K562 (cell line): ENCODE measurements at regions not wholly inside any gene's neighbourhood (a gene's known extent, or its start where the extent isn't known, plus 50 kb on each side); places are given as distances from the start of the nearest gene placed in this dataset.

Experiments
- ATAC-seq: fragments of 200-7000 bp; cut with Tn5 transposase; 3 replicates; pipeline ENCODE4 v1.9.1; 2020; ENCODE audit warnings: moderate library complexity
- BruUV-seq: library from RNA; stranded (reverse); fragments of 400-500 nt; replicated peaks from 2 replicates; lab custom pipeline; 2021; lab: Mats Ljungman, UMichigan
- CTCF ChIA-PET: fragments of 300-600 bp; formaldehyde crosslinking; extraction: SDS; loops from one replicate; lab custom pipeline; 2021; ENCODE audit warnings: low intra/inter-chr PET ratio; lab: Yijun Ruan, JAX
- POLR2A ChIA-PET: fragments of 300-600, 350-650 bp; sonication (Branson Sonifier 250); formaldehyde crosslinking; extraction: SDS; loops from one replicate; lab custom pipeline; 2021; ENCODE audit warnings: antibody characterized with exemption, inconsistent platforms; lab: Yijun Ruan, JAX
- DNase-seq, 4 experiments: peaks; one replicate each; pipeline versions ENCODE4 v3.0.0 to v3.0.0-alpha.2; 2011 to 2018; ENCODE audit warnings: low spot score in 3 of 4, mixed read lengths in 3 of 4; ENCODE audit errors: extremely low read depth in 1 of 4
- FAIRE-seq: peaks from 2 replicates; lab custom pipeline; 2011; peaks lifted over from hg19 to GRCh38; lab: Jason Lieb, UNC
- H2AFZ ChIP-seq: 2 replicates; pipeline ENCODE4 v1.6.0; 2011; ENCODE audit warnings: low read depth, low read length, control low read depth, inconsistent platforms
- H3K27ac ChIP-seq: fragments of 200-600 bp; 3 replicates; pipeline ENCODE4 v1.8.0; 2011; ENCODE audit warnings: low read depth, mild to moderate bottlenecking, control low read depth, inconsistent platforms, low read length, moderate library complexity, mixed read lengths; ENCODE audit errors: extremely low read depth
- H3K27me3 ChIP-seq, 2 experiments: fragments of 300-600 bp in 1 of 2; 2 replicates in 1 of 2; 3 replicates in 1 of 2; pipeline versions ENCODE4 v1.6.0 to v1.8.0; 2011; ENCODE audit warnings: inconsistent platforms in 2 of 2, low read length in 2 of 2, mild to moderate bottlenecking in 1 of 2, mixed read lengths in 1 of 2, moderate library complexity in 1 of 2; ENCODE audit not compliant: control insufficient read depth in 2 of 2, insufficient read depth in 2 of 2
- H3K36me3 ChIP-seq: fragments of 300-600 bp; 3 replicates; pipeline ENCODE4 v1.8.0; 2011; ENCODE audit warnings: mild to moderate bottlenecking, low read length, inconsistent platforms; ENCODE audit not compliant: control insufficient read depth, insufficient read depth
- H3K4me1 ChIP-seq, 2 experiments: fragments of 200-600 bp in 1 of 2; replicated peaks in 1 of 2; 2 replicates in 1 of 2; 3 replicates in 1 of 2; pipeline versions ENCODE4 v1.5.1 to v1.8.0; 2011; ENCODE audit warnings: inconsistent platforms in 2 of 2, low read length in 2 of 2, mild to moderate bottlenecking in 1 of 2, mixed read lengths in 1 of 2, moderate library complexity in 1 of 2; ENCODE audit not compliant: control insufficient read depth in 2 of 2, insufficient read depth in 2 of 2
- H3K4me2 ChIP-seq: 2 replicates; pipeline ENCODE4 v1.6.1; 2011; ENCODE audit warnings: low read length, control low read depth, inconsistent platforms, mixed read lengths; ENCODE audit not compliant: insufficient read depth
- H3K4me3 ChIP-seq: fragments of 200-600 bp; sonication (generic), shearing (Covaris generic); 2 replicates; pipeline ENCODE4 v1.5.1; 2016; ENCODE audit warnings: control low read depth, inconsistent platforms
- H3K79me2 ChIP-seq: fragments of 200-600 bp; 3 replicates; pipeline ENCODE4 v1.8.0; 2011; ENCODE audit warnings: low read length, inconsistent platforms; ENCODE audit not compliant: control insufficient read depth, insufficient read depth
- H3K9ac ChIP-seq, 2 experiments: 2 replicates each; pipeline versions ENCODE4 v1.6.0 to v1.6.1; 2011; ENCODE audit warnings: low read depth in 2 of 2, low read length in 2 of 2, control low read depth in 1 of 2, inconsistent platforms in 1 of 2, mild to moderate bottlenecking in 1 of 2, mixed read lengths in 1 of 2; ENCODE audit not compliant: insufficient read depth in 1 of 2
- H3K9me1 ChIP-seq: one replicate; pipeline ENCODE4 v1.6.0; 2011; ENCODE audit warnings: inconsistent platforms, mild to moderate bottlenecking, low read length, moderate library complexity; ENCODE audit not compliant: control insufficient read depth, insufficient read depth
- H3K9me3 ChIP-seq: replicated peaks from 2 replicates; pipeline ENCODE4 v1.5.1; 2011; ENCODE audit warnings: low read depth, low read length, inconsistent platforms; ENCODE audit not compliant: control insufficient read depth, insufficient read depth
- H4K20me1 ChIP-seq: replicated peaks from 2 replicates; pipeline ENCODE4 v1.6.1; 2011; ENCODE audit warnings: low read length, inconsistent platforms, mixed read lengths; ENCODE audit not compliant: control insufficient read depth, insufficient read depth
- BRD9 ChIP-seq: fragments of 450-650 bp; IDR thresholded peaks from 2 replicates; pipeline ENCODE4 v1.6.1; 2018; ENCODE audit warnings: low read depth; ENCODE audit not compliant: partially characterized antibody
- DNMT1 ChIP-seq: fragments of 450-650 bp; IDR thresholded peaks from 2 replicates; pipeline ENCODE4 v1.6.1; 2016; ENCODE audit warnings: antibody characterized with exemption, mild to moderate bottlenecking
- EP300 ChIP-seq: IDR thresholded peaks from 2 replicates; pipeline ENCODE4 v1.6.1; 2012; ENCODE audit warnings: low read length, improper control_type of control experiment
- ESRRA ChIP-seq: fragments of 450-650 bp; IDR thresholded peaks from 2 replicates; pipeline ENCODE4 v1.6.1; 2014; ENCODE audit warnings: low read depth, mild to moderate bottlenecking, moderate library complexity, borderline replicate concordance
- FUS ChIP-seq: fragments of 200-400 bp; formaldehyde crosslinking; optimal IDR thresholded peaks from 2 replicates; pipeline ENCODE3; 2017; ENCODE audit warnings: low read depth, low read length
- GABPB2 ChIP-seq: fragments of 250-450 bp; sonication (Bioruptor Pico); conservative IDR thresholded peaks from 2 replicates; pipeline ENCODE4 v1.5.1; 2021; ENCODE audit warnings: mild to moderate bottlenecking
- HDAC6 ChIP-seq: IDR thresholded peaks from 2 replicates; pipeline ENCODE4 v1.6.1; 2012; ENCODE audit warnings: low read depth, mild to moderate bottlenecking, control low read depth, inconsistent platforms, low read length, moderate library complexity
- KDM2B ChIP-seq: fragments of 250-450 bp; sonication (Bioruptor Pico); IDR thresholded peaks from 2 replicates; pipeline ENCODE4 v1.8.0; 2021; ENCODE audit warnings: mild to moderate bottlenecking, moderate library complexity
- MCM3 ChIP-seq: fragments of 450-650 bp; IDR thresholded peaks from 2 replicates; pipeline ENCODE4 v1.6.1; 2016
- NFIX ChIP-seq: fragments of 250-450 bp; sonication (Bioruptor Pico); IDR thresholded peaks from 2 replicates; pipeline ENCODE4 v1.4.0; 2020; ENCODE audit warnings: low read depth, mild to moderate bottlenecking, moderate library complexity
- POLR2G ChIP-seq: fragments of 200-400 bp; formaldehyde crosslinking; IDR thresholded peaks from 2 replicates; pipeline ENCODE4 v1.6.1; 2017; ENCODE audit warnings: low read depth, mild to moderate bottlenecking, antibody characterized with exemption, low read length, moderate library complexity
- SNIP1 ChIP-seq: fragments of 450-650 bp; IDR thresholded peaks from 2 replicates; pipeline ENCODE4 v1.7.1; 2017; ENCODE audit warnings: low read depth, mild to moderate bottlenecking
- WGBS: fragments of 100-300 bp; shearing (Covaris generic); methylation state at CpG from one replicate; pipeline ENCODE4 v1.1.6; 2016; ENCODE audit warnings: low coverage, mixed read lengths; ENCODE audit not compliant: insufficient coverage; ENCODE audit errors: missing lambda C conversion rate; 5-methylcytosine and 5-hydroxymethylcytosine counted together
- in situ Hi-C: fragments of 300-500 bp; cut with MboI; formaldehyde crosslinking; loops from 4 replicates; pipeline ENCODE4 v1.15.0; 2018; ENCODE audit warnings: inconsistent platforms, mixed read lengths
- intact Hi-C: fragments of 100-400 bp; cut with micrococcal nuclease; formaldehyde crosslinking; loops from 2 replicates; pipeline ENCODE4 v1.14.2; 2022
- TF ChIP-seq, protein P1 (sequence below): fragments of 250-450 bp; sonication (Bioruptor Pico); IDR thresholded peaks from 2 replicates; pipeline ENCODE4 v1.4.0; 2020; ENCODE audit warnings: mild to moderate bottlenecking, moderate library complexity
- TF ChIP-seq, protein P2 (sequence below): sonication (generic); formaldehyde crosslinking; IDR thresholded peaks from 2 replicates; pipeline ENCODE4 v1.8.1; 2023; ENCODE audit warnings: mild to moderate bottlenecking, missing genetic modification reagents
- TF ChIP-seq, protein P3 (sequence below): sonication (generic); IDR thresholded peaks from 2 replicates; pipeline ENCODE4 v1.6.1; 2016

DNA sequence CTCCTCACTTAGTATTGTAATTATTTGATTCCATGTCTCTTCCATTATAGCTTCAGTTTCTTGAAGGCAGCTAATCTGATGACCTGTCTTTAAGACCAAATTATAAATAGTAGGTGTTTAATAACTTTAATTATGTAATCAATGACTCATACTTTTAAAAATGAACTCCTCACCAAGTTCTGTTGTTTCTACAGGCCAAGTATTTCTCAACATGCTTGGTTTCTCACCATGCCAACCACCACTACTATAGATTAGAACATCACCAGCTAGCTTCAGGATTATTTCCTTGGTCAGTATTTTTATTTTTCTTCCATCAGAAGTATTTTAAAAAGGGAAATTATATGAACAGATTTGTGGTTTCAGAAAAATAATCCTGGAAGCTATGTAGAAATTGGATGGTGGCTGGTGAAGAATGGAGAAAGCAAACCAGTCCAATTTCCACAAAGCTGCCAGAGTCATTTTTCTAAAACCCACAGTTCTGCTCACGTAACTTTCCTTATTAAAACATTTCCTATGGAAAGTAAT, 237.7 kb upstream of the DACH1 start (continued):
- TF ChIP-seq, protein P1, sequence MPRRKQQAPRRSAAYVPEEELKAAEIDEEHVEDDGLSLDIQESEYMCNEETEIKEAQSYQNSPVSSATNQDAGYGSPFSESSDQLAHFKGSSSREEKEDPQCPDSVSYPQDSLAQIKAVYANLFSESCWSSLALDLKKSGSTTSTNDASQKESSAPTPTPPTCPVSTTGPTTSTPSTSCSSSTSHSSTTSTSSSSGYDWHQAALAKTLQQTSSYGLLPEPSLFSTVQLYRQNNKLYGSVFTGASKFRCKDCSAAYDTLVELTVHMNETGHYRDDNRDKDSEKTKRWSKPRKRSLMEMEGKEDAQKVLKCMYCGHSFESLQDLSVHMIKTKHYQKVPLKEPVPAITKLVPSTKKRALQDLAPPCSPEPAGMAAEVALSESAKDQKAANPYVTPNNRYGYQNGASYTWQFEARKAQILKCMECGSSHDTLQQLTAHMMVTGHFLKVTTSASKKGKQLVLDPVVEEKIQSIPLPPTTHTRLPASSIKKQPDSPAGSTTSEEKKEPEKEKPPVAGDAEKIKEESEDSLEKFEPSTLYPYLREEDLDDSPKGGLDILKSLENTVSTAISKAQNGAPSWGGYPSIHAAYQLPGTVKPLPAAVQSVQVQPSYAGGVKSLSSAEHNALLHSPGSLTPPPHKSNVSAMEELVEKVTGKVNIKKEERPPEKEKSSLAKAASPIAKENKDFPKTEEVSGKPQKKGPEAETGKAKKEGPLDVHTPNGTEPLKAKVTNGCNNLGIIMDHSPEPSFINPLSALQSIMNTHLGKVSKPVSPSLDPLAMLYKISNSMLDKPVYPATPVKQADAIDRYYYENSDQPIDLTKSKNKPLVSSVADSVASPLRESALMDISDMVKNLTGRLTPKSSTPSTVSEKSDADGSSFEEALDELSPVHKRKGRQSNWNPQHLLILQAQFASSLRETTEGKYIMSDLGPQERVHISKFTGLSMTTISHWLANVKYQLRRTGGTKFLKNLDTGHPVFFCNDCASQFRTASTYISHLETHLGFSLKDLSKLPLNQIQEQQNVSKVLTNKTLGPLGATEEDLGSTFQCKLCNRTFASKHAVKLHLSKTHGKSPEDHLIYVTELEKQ = no peak
- TF ChIP-seq, protein P2, sequence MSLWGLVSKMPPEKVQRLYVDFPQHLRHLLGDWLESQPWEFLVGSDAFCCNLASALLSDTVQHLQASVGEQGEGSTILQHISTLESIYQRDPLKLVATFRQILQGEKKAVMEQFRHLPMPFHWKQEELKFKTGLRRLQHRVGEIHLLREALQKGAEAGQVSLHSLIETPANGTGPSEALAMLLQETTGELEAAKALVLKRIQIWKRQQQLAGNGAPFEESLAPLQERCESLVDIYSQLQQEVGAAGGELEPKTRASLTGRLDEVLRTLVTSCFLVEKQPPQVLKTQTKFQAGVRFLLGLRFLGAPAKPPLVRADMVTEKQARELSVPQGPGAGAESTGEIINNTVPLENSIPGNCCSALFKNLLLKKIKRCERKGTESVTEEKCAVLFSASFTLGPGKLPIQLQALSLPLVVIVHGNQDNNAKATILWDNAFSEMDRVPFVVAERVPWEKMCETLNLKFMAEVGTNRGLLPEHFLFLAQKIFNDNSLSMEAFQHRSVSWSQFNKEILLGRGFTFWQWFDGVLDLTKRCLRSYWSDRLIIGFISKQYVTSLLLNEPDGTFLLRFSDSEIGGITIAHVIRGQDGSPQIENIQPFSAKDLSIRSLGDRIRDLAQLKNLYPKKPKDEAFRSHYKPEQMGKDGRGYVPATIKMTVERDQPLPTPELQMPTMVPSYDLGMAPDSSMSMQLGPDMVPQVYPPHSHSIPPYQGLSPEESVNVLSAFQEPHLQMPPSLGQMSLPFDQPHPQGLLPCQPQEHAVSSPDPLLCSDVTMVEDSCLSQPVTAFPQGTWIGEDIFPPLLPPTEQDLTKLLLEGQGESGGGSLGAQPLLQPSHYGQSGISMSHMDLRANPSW = no peak
- TF ChIP-seq POLR2G = no peak

DNA sequence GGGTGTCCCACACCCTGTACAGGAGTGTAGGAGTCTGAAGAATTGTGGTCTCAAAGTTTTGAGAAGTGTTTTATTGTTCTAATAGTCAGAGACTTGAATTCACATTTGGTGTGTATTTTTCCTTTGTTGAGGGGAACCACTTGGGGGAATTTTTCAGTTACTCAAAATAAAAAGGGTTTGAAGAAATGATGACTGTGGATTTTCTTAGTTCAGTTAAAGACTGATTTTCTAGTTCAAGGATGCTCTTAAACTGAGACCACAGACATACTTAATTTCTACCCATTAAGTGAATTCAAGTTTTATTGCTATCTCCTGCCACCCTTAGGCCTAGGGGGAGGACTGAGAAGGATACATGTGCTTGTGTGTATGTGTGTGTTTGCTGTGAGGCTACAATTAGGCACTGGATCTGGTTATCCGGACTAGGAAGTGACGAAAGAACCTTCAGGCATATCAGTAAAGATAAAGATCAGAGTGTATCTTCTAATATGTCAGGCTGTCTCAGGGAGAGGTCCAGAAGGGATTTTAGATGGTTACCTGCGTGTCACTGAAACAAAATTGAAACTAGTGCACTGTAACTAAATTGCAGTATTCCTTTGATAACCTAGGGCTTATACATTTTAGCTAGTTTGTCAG, 234.9 kb upstream of the DACH1 start:
- no peak for DNase-seq
- no peak for TF ChIP-seq GABPB2 (CRISPR knock-in tag)
- no peak for TF ChIP-seq DNMT1
- no peak for TF ChIP-seq NFIX
- no peak for TF ChIP-seq SNIP1
- no peak for TF ChIP-seq EP300
- TF ChIP-seq FUS = no peak
- TF ChIP-seq BRD9 = no peak
- no peak for TF ChIP-seq ESRRA
- TF ChIP-seq, protein P3, sequence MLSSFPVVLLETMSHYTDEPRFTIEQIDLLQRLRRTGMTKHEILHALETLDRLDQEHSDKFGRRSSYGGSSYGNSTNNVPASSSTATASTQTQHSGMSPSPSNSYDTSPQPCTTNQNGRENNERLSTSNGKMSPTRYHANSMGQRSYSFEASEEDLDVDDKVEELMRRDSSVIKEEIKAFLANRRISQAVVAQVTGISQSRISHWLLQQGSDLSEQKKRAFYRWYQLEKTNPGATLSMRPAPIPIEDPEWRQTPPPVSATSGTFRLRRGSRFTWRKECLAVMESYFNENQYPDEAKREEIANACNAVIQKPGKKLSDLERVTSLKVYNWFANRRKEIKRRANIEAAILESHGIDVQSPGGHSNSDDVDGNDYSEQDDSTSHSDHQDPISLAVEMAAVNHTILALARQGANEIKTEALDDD = no peak
- no peak for TF ChIP-seq MCM3
- no peak for TF ChIP-seq HDAC6
- no peak for TF ChIP-seq KDM2B (CRISPR knock-in tag)
- TF ChIP-seq, all 486 proteins: peak for 0
- no peaks in the 10 kb centered on the region for H3K4me1 ChIP-seq
- H2AFZ ChIP-seq = no peak overlapping the region
- H3K27me3 ChIP-seq = no peaks in the 10 kb centered on the region
- no peaks in the 10 kb centered on the region for H3K79me2 ChIP-seq
- FAIRE-seq (no peak), ATAC-seq (no peak)
- no peak overlapping the region for H3K27ac ChIP-seq
- intact Hi-C loops = no loop called here
- ChIA-PET POLR2A (no interaction called here), CTCF (no interaction called here)
- H3K9me3 ChIP-seq = no peaks in the 10 kb centered on the region
- WGBS = 0% methylated on average over 3 of the region's 3 CpGs
- H3K9me1 ChIP-seq = no peaks in the 10 kb centered on the region
- no TSS peak for BruUV-seq
- H3K9ac ChIP-seq = no peak overlapping the region
- no peak overlapping the region for H3K4me2 ChIP-seq
- in situ Hi-C loops = no loop called here
- no peaks in the 10 kb centered on the region for H3K36me3 ChIP-seq
- H4K20me1 ChIP-seq = no peaks in the 10 kb centered on the region
- H3K4me3 ChIP-seq = no peak overlapping the region
